Mucosa of gallbladder (tissue), 1 donor: ENCODE measurements at regions not wholly inside any gene's neighbourhood (a gene's known extent, or its start where the extent isn't known, plus 50 kb on each side); places are given as distances from the start of the nearest gene placed in this dataset.
"Not testable (repeated sequence)": the region's sequence is repeated elsewhere in the genome, so short reads cannot be mapped to it uniquely, and the experiment has no call there.

Experiments
- DNase-seq: peaks from one replicate; pipeline ENCODE4 v3.0.0-alpha.2; 2020; ENCODE audit warnings: low spot score
- donor health status: DM: no; HTN: no; CAD: no.

- no peak for DNase-seq
Measured at GRCh38 chr12:34606749-34607519, 584.6 kb downstream of the ALG10 start.

- DNase-seq = no peak
Measured at GRCh38 chr12:34607520-34608195, 585.4 kb downstream of the ALG10 start.

- not testable (repeated sequence) for DNase-seq
Measured at GRCh38 chr12:34613988-34614387, 591.7 kb downstream of the ALG10 start.

GRCh38 chr12:34625116-34625515 lies 602.8 kb downstream of the ALG10 start:
- DNase-seq = no peak

GRCh38 chr12:34626363-34627157 lies 604.3 kb downstream of the ALG10 start:
- DNase-seq = peak; percentile 34
